GM12878 (cell line): ENCODE measurements at regions not wholly inside any gene's neighbourhood (a gene's known extent, or its start where the extent isn't known, plus 50 kb on each side); places are given as distances from the start of the nearest gene placed in this dataset.

Source experiments
- ATAC-seq: fragments of 200-7000 bp; cut with Tn5 transposase; 3 replicates; pipeline ENCODE4 v1.9.1; 2020; ENCODE audit warnings: mild to moderate bottlenecking, moderate library complexity
- BruUV-seq: library from RNA; stranded (reverse); fragments of 400-500 nt; replicated peaks from 2 replicates; lab custom pipeline; 2021; lab: Mats Ljungman, UMichigan
- CTCF ChIA-PET: fragments of 300-600 bp; sonication (Branson Sonifier 250); formaldehyde crosslinking; extraction: SDS; loops from one replicate; lab custom pipeline; 2021; ENCODE audit warnings: inconsistent platforms; lab: Yijun Ruan, JAX
- POLR2A ChIA-PET: fragments of 350-600 bp; formaldehyde crosslinking; extraction: SDS; loops from one replicate; lab custom pipeline; 2021; ENCODE audit warnings: inconsistent platforms; lab: Charles Lee
- RAD21 ChIA-PET: fragments of 300-600 bp; sonication (Branson Sonifier 250); formaldehyde crosslinking; loops from one replicate; lab custom pipeline; 2023; ENCODE audit warnings: antibody characterized with exemption; ENCODE audit not compliant: unreplicated experiment; lab: Charles Lee
- SMC1A ChIA-PET: fragments of 300-600 bp; sonication (Branson Sonifier 250); formaldehyde crosslinking; loops from one replicate; lab custom pipeline; 2023; ENCODE audit not compliant: unreplicated experiment, uncharacterized antibody; lab: Charles Lee
- DNase-seq: peaks from one replicate; pipeline ENCODE4 v3.0.0-alpha.2; 2011; ENCODE audit warnings: low read depth, low spot score
- FAIRE-seq: peaks from 3 replicates; lab custom pipeline; 2011; peaks lifted over from hg19 to GRCh38; lab: Jason Lieb, UNC
- H2AFZ ChIP-seq: 2 replicates; pipeline ENCODE4 v1.6.0; 2011; ENCODE audit warnings: low read depth, low read length, control low read depth; ENCODE audit not compliant: control insufficient read depth
- H3K27ac ChIP-seq: 2 replicates; pipeline ENCODE4 v1.5.1; 2011; ENCODE audit warnings: control low read depth; ENCODE audit not compliant: control insufficient read depth, insufficient read depth
- H3K27me3 ChIP-seq, 2 experiments: replicated peaks in 1 of 2; 2 replicates each; pipeline versions ENCODE4 v1.6.0 to v1.6.1; 2011; ENCODE audit warnings: low read length in 1 of 2; ENCODE audit not compliant: control insufficient read depth in 2 of 2, insufficient read depth in 2 of 2
- H3K36me3 ChIP-seq, 2 experiments: 2 replicates each; pipeline ENCODE4 v1.5.1; 2011; ENCODE audit warnings: low read length in 1 of 2; ENCODE audit not compliant: control insufficient read depth in 2 of 2, insufficient read depth in 2 of 2
- H3K4me1 ChIP-seq: 2 replicates; pipeline ENCODE4 v1.6.1; 2011; ENCODE audit warnings: mild to moderate bottlenecking, low read length, moderate library complexity, mixed read lengths; ENCODE audit not compliant: control insufficient read depth, insufficient read depth
- H3K4me2 ChIP-seq: 2 replicates; pipeline ENCODE4 v1.6.0; 2011; ENCODE audit warnings: control low read depth; ENCODE audit not compliant: control insufficient read depth, insufficient read depth
- H3K4me3 ChIP-seq: fragments of 200-600 bp; sonication (generic); 2 replicates; pipeline ENCODE4 v1.5.1; 2016
- H3K79me2 ChIP-seq: 2 replicates; pipeline ENCODE4 v1.6.0; 2011; ENCODE audit warnings: low read length; ENCODE audit not compliant: control insufficient read depth, insufficient read depth
- H3K9ac ChIP-seq: 2 replicates; pipeline ENCODE4 v1.8.0; 2011; ENCODE audit warnings: low read length, control low read depth, mixed read lengths; ENCODE audit not compliant: control insufficient read depth, insufficient read depth
- H3K9me3 ChIP-seq: replicated peaks from 3 replicates; pipeline ENCODE4 v1.5.1; 2011; ENCODE audit warnings: mild to moderate bottlenecking, low read length; ENCODE audit not compliant: control insufficient read depth, insufficient read depth
- H4K20me1 ChIP-seq: 2 replicates; pipeline ENCODE4 v1.6.0; 2011; ENCODE audit not compliant: control insufficient read depth, insufficient read depth
- ATF2 ChIP-seq: IDR thresholded peaks from 2 replicates; pipeline ENCODE4 v1.6.1; 2012; ENCODE audit warnings: low read length, inconsistent platforms
- BCL3 ChIP-seq: IDR thresholded peaks from 2 replicates; pipeline ENCODE4 v1.6.1; 2011; ENCODE audit warnings: borderline replicate concordance, low read depth, mild to moderate bottlenecking, moderate library complexity, low read length; ENCODE audit not compliant: insufficient read depth, poor library complexity, severe bottlenecking
- BRCA1 ChIP-seq: IDR thresholded peaks from 2 replicates; pipeline ENCODE4 v1.6.1; 2011; ENCODE audit warnings: low read depth, low read length, improper control_type of control experiment
- E2F4 ChIP-seq: IDR thresholded peaks from 2 replicates; pipeline ENCODE4 v1.6.1; 2012; ENCODE audit warnings: low read depth, low read length, improper control_type of control experiment
- E2F8 ChIP-seq: fragments of 450-650 bp; IDR thresholded peaks from 2 replicates; pipeline ENCODE4 v1.6.1; 2018; ENCODE audit warnings: mild to moderate bottlenecking, low read depth, moderate library complexity; ENCODE audit not compliant: partially characterized antibody
- MAX ChIP-seq: IDR thresholded peaks from 2 replicates; pipeline ENCODE4 v1.6.1; 2012; ENCODE audit warnings: low read depth, low read length, improper control_type of control experiment
- NFYB ChIP-seq: IDR thresholded peaks from 2 replicates; pipeline ENCODE4 v1.6.1; 2011; ENCODE audit warnings: low read depth, mild to moderate bottlenecking, low read length, improper control_type of control experiment, moderate library complexity; ENCODE audit not compliant: insufficient read depth
- RCOR1 ChIP-seq: conservative IDR thresholded peaks from 2 replicates; pipeline ENCODE4 v1.6.1; 2012; ENCODE audit warnings: low read depth, low read length, improper control_type of control experiment
- WRNIP1 ChIP-seq: IDR thresholded peaks from 2 replicates; pipeline ENCODE4 v1.6.1; 2011; ENCODE audit warnings: low read depth, low read length, improper control_type of control experiment, borderline replicate concordance
- ZSCAN29 ChIP-seq: fragments of 450-650 bp; IDR thresholded peaks from 2 replicates; pipeline ENCODE4 v1.6.1; 2017; ENCODE audit warnings: mild to moderate bottlenecking, moderate library complexity
- ZZZ3 ChIP-seq: IDR thresholded peaks from 2 replicates; pipeline ENCODE4 v1.6.1; 2011; ENCODE audit warnings: low read depth; ENCODE audit not compliant: control insufficient read depth, insufficient read length
- WGBS: methylation state at CpG from one replicate; pipeline ENCODE4 v1.1.6; 2016; ENCODE audit warnings: low lambda C conversion rate; ENCODE audit not compliant: insufficient replicate concordance, insufficient coverage; ENCODE audit errors: missing lambda C conversion rate; 5-methylcytosine and 5-hydroxymethylcytosine counted together
- in situ Hi-C: fragments of 300-500 bp; cut with MboI; formaldehyde crosslinking; loops from 9 replicates; pipeline ENCODE4 v1.14.3; 2018; ENCODE audit warnings: mixed read lengths
- intact Hi-C: fragments of 100-400 bp; cut with micrococcal nuclease; formaldehyde crosslinking; loops from one replicate; pipeline ENCODE4 v1.14.2; 2022; ENCODE audit not compliant: unreplicated experiment

GRCh38 chr3:72453706-72454105 lies 394.5 kb downstream of the SHQ1 start:
- Histone ChIP-seq H3K79me2 (no peaks in the 10 kb centered on the region), H3K4me1 (no peaks in the 10 kb centered on the region), H3K27me3 (no peaks in the 10 kb centered on the region; a peak in 1 of 4 replicates), H3K27ac (no peak overlapping the region), H2AFZ (no peak overlapping the region), H3K9me3 (no peaks in the 10 kb centered on the region; the same call in 2 of the 3 replicates), H3K9ac (no peak overlapping the region), H4K20me1 (no peaks in the 10 kb centered on the region), H3K4me2 (no peak overlapping the region), H3K4me3 (no peak overlapping the region), H3K36me3 (no peaks in the 10 kb centered on the region)
- SMC1A ChIA-PET, result interaction anchor here (1.2 kb wide), 1 partner anchor 12 kb away, joined by 5 read pairs; no protein-coding TSS in a partner anchor
- in situ Hi-C loops (no loop called here), intact Hi-C loops (no loop called here)
- WGBS, result 28% methylated on average over 2 of the region's 2 CpGs
- FAIRE-seq, result no peak
- CTCF ChIA-PET, result interaction anchor here (2.1 kb wide), 1 partner anchor 13 kb away, joined by 6 read pairs; no protein-coding TSS in a partner anchor
- no peak for TF ChIP-seq ZZZ3
- no peak for TF ChIP-seq E2F8
- TF ChIP-seq MAX, result no peak
- TF ChIP-seq ATF2, result no peak
- no peak for TF ChIP-seq BRCA1
- TF ChIP-seq BCL3, result no peak
- TF ChIP-seq E2F4, result no peak
- no peak for TF ChIP-seq NFYB
- TF ChIP-seq ZSCAN29, result no peak
- TF ChIP-seq WRNIP1, result no peak
- no peak for TF ChIP-seq RCOR1
- ATAC-seq, result no peak
- POLR2A ChIA-PET, result interaction anchor here (0.6 kb wide), 1 partner anchor 19 kb away, joined by 7 read pairs; no protein-coding TSS in a partner anchor
- no peak for DNase-seq
- BruUV-seq, result no TSS peak
- RAD21 ChIA-PET, result no interaction called here
